PC-3 (cell line): ENCODE measurements at regions not wholly inside any gene's neighbourhood (a gene's known extent, or its start where the extent isn't known, plus 50 kb on each side); places are given as distances from the start of the nearest gene placed in this dataset.

ENCODE experiments used
- CTCF ChIP-seq: fragments of 300-600 bp; sonication (generic); conservative IDR thresholded peaks from 2 replicates; pipeline ENCODE4 v1.5.1; 2017; ENCODE audit warnings: antibody characterized with exemption, low read depth, mild to moderate bottlenecking, low read length
- EZH2 ChIP-seq: fragments of 300-600 bp; sonication (generic); IDR thresholded peaks from one replicate; pipeline ENCODE4 v1.6.1; 2017; ENCODE audit warnings: antibody characterized with exemption, mild to moderate bottlenecking, low read length; ENCODE audit not compliant: unreplicated experiment
- EZH2phosphoT487 ChIP-seq: fragments of 300-600 bp; sonication (generic); IDR thresholded peaks from 2 replicates; pipeline ENCODE4 v1.6.1; 2018; ENCODE audit warnings: mild to moderate bottlenecking, antibody characterized with exemption, low read length, borderline replicate concordance

DNA sequence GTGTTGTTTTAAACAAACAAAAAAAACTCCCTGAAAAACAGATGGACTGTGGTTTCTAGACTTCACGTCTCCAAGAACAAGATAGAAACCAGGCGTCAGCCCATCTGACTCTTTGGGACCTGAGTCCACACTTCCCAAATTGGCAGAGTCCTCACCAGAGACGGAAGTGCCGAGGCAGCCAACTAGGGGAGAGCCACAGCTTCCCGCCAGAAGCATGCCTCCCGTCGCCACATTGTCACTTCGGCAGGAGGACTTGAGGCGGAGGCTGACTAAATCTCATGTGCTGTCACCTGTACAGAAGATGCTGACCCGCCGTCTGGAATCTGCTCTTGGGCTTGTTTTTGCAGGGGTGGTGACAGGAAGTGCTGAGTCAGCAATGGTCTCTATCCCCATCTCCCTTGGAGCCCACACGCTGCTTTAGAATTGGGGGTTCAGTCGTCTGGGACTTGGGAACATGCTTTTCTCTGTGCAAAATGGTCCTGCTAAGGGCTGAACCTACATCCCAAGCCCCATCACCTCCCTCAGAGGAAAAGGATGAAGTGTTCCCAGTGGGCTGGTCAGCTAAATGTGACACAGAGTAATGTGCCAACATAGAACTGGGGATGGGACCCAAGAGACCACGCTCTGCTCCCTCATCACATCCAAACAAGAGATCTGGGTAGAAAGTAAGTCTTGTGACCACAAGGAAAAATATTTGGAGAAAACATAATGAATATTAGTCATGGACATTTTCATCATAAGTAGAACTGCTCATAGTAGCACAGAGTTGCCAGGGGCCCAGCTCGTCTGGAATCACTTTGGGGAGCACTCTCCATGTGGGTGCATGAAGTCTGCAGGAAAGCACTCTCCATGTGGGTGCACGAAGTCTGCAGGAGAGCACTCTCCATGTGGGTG is 152.9 kb downstream of the SNX19 start:
- TF ChIP-seq EZH2: no peak
- TF ChIP-seq CTCF: no peak
- no peak for TF ChIP-seq EZH2phosphoT487
